NOMO-1 treated with dmso at 0.1 percent for 144 hours (cell line): ENCODE measurements at regions not wholly inside any gene's neighbourhood (a gene's known extent, or its start where the extent isn't known, plus 50 kb on each side); places are given as distances from the start of the nearest gene placed in this dataset.
"Not testable (repeated sequence)": the region's sequence is repeated elsewhere in the genome, so short reads cannot be mapped to it uniquely, and the experiment has no call there.

Source experiments
- DNase-seq: peaks from one replicate; lab custom pipeline; 2025; ENCODE audit not compliant: unreplicated experiment; lab: John Stamatoyannopoulos, UW

- DNase-seq: no peak
These were observed 108.6 kb upstream of the EGFLAM start for GRCh38 chr5:38149815-38150195.

- no peak for DNase-seq
These were observed 110.2 kb upstream of the EGFLAM start for GRCh38 chr5:38148021-38148625.

- no peak for DNase-seq
These were observed 115.0 kb upstream of the EGFLAM start for GRCh38 chr5:38143384-38143783.

GRCh38 chr5:38141665-38142064 lies 116.7 kb upstream of the EGFLAM start:
- DNase-seq: no peak

- DNase-seq: no peak
These were observed 119.8 kb upstream of the EGFLAM start for GRCh38 chr5:38138574-38138973.

GRCh38 chr5:38135486-38136039 lies 122.8 kb upstream of the EGFLAM start:
- DNase-seq: no peak

GRCh38 chr5:38134810-38135209 lies 123.5 kb upstream of the EGFLAM start:
- no peak for DNase-seq

GRCh38 chr5:38134294-38134693 lies 124.1 kb upstream of the EGFLAM start:
- not testable (repeated sequence) for DNase-seq

- no peak for DNase-seq
These were observed 126.7 kb upstream of the EGFLAM start for GRCh38 chr5:38131686-38132085.

- no peak for DNase-seq
These were observed 134.0 kb upstream of the EGFLAM start for GRCh38 chr5:38124321-38124720.

GRCh38 chr5:38121420-38121819 lies 136.9 kb upstream of the EGFLAM start:
- DNase-seq: no peak

GRCh38 chr5:38119836-38120235 lies 138.5 kb upstream of the EGFLAM start:
- DNase-seq: no peak

- no peak for DNase-seq
These were observed 140.4 kb upstream of the EGFLAM start for GRCh38 chr5:38117784-38118479.

- no peak for DNase-seq
These were observed 143.0 kb upstream of the EGFLAM start for GRCh38 chr5:38115318-38115827.

- no peak for DNase-seq
These were observed 144.5 kb upstream of the EGFLAM start for GRCh38 chr5:38113880-38114279.

- DNase-seq: no peak
These were observed 144.9 kb upstream of the EGFLAM start for GRCh38 chr5:38113456-38113855.

- DNase-seq: no peak
These were observed 145.4 kb upstream of the EGFLAM start for GRCh38 chr5:38112938-38113337.

- DNase-seq: no peak
These were observed 148.2 kb upstream of the EGFLAM start for GRCh38 chr5:38110130-38110529.

- no peak for DNase-seq
These were observed 151.3 kb upstream of the EGFLAM start for GRCh38 chr5:38107096-38107495.

- DNase-seq: no peak
These were observed 152.6 kb upstream of the EGFLAM start for GRCh38 chr5:38105801-38106200.

GRCh38 chr5:38105231-38105570 lies 153.2 kb upstream of the EGFLAM start:
- no peak for DNase-seq

- DNase-seq: no peak
These were observed 153.7 kb upstream of the EGFLAM start for GRCh38 chr5:38104497-38105230.
